Neural crest cell (in vitro differentiated cells): ENCODE measurements at regions not wholly inside any gene's neighbourhood (a gene's known extent, or its start where the extent isn't known, plus 50 kb on each side); places are given as distances from the start of the nearest gene placed in this dataset.

Source experiments
- DNase-seq: peaks from one replicate; pipeline ENCODE4 v3.0.0; 2021; ENCODE audit warnings: low read depth, mixed read lengths, low spot score
- H3K27ac Mint-ChIP-seq: one replicate; pipeline ENCODE4 v1.8.0; 2021; ENCODE audit warnings: mild to moderate bottlenecking, mixed read lengths; ENCODE audit not compliant: unreplicated experiment
- H3K27me3 Mint-ChIP-seq: 2 replicates; pipeline ENCODE4 v1.8.0; 2021; ENCODE audit warnings: low read depth, mild to moderate bottlenecking, mixed read lengths
- H3K36me3 Mint-ChIP-seq: 2 replicates; pipeline ENCODE4 v1.8.0; 2021; ENCODE audit warnings: low read depth, mild to moderate bottlenecking, mixed read lengths
- H3K4me1 Mint-ChIP-seq: 2 replicates; pipeline ENCODE4 v1.8.0; 2021; ENCODE audit warnings: mixed read lengths
- H3K4me3 Mint-ChIP-seq: one replicate; pipeline ENCODE4 v1.8.0; 2021; ENCODE audit warnings: mild to moderate bottlenecking, mixed read lengths
- H3K9me3 Mint-ChIP-seq: 2 replicates; pipeline ENCODE4 v1.8.0; 2021; ENCODE audit warnings: mixed read lengths
- CTCF ChIP-seq: fragments of 200-600 bp; sonication (generic); conservative IDR thresholded peaks from 2 replicates; pipeline ENCODE4 v1.5.0; 2021; ENCODE audit warnings: antibody characterized with exemption, mild to moderate bottlenecking

GRCh38 chr18:37963837-37964236 lies 398.2 kb upstream of the CELF4 start:
- Mint-ChIP-seq H3K9me3 (peaks cover 12% of the 10 kb centered on the region), H3K4me1 (peaks cover 4% of the 10 kb centered on the region), H3K4me3 (no peak overlapping the region), H3K36me3 (no peaks in the 10 kb centered on the region), H3K27me3 (no peaks in the 10 kb centered on the region), H3K27ac (no peak overlapping the region)
- DNase-seq: no peak
- TF ChIP-seq CTCF: no peak

DNA sequence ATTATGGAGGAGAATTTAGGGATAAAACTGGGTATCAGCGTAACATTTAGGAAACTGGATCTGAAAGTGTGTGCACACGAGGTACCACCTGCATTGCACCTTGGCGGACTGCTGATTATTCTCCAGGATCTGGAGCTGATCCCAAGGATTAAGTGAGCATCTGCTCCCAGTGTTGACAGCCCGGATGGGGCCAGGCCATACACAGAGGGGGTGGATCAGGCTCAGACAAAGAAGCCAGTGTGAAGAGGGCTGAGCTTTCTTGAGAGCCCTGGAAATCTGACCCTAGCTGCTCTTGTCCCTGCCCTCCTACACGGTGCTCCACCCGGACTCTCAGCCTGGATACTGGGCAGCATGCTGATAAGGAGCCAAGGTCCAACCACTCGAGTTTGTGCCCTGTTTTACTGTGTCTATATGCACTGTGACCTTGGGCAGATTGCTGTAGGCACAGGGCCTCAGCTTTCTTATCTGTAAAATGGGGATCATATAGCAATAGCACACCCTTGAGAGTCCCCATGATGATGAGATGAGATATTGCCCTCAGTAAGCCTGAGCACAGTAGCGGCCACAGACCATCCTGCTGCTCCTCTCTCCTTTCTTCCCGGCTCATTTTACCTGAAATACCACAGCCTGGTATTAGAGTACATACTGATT lies 396.8 kb upstream of the CELF4 start:
- peaks cover 12% of the 10 kb centered on the region for H3K9me3 Mint-ChIP-seq
- H3K4me1 Mint-ChIP-seq: peaks cover 4% of the 10 kb centered on the region
- DNase-seq: peak; percentile 4
- no peak overlapping the region for H3K4me3 Mint-ChIP-seq
- TF ChIP-seq CTCF: no peak
- H3K36me3 Mint-ChIP-seq: no peaks in the 10 kb centered on the region
- no peaks in the 10 kb centered on the region for H3K27me3 Mint-ChIP-seq
- H3K27ac Mint-ChIP-seq: no peak overlapping the region

DNA sequence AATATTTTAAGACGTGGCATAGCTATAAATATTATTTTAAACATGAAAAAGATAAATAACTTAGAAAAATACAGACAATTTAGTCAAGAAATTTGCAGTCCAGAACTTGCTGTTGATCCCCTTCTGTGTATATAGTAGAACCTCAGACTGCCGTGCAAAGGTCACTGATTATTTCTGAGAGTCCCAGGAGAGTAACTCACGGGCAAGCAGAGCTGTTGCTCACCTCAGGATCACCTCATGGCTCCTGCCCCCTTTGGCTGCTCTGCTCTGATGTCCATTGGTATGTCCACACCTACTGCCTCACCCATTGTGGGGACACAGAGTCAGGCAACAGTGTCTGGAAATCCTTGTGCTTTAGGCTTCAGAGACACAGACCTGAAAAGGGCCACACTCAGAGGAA lies 392.9 kb upstream of the CELF4 start:
- peaks cover 11% of the 10 kb centered on the region for H3K9me3 Mint-ChIP-seq
- H3K36me3 Mint-ChIP-seq: no peaks in the 10 kb centered on the region
- no peak for TF ChIP-seq CTCF
- no peak for DNase-seq
- H3K4me1 Mint-ChIP-seq: peaks cover 4% of the 10 kb centered on the region
- H3K27me3 Mint-ChIP-seq: no peaks in the 10 kb centered on the region
- H3K27ac Mint-ChIP-seq: no peak overlapping the region
- H3K4me3 Mint-ChIP-seq: no peak overlapping the region

DNA sequence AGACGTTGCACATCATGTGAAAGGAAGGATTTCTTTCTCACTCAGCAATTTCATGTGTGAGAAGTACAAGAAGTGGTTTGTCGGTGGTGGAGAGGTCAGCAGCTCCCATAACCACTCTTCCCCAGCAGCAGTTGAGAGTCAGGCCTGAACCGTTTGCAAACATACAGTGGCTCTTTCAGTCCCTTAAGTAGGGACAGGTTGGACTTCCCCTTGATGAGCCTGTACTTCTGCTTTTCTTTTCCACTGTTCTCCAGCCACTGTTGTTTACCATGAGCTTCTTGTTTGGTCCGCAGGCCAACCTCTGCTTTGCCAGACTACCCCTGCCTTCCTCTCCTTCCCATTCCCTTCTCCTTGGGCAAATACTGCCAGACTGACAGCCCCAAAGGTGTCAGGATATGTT lies 391.3 kb upstream of the CELF4 start:
- H3K27ac Mint-ChIP-seq: no peak overlapping the region
- no peaks in the 10 kb centered on the region for H3K27me3 Mint-ChIP-seq
- H3K4me1 Mint-ChIP-seq: peaks cover under 1% of the 10 kb centered on the region
- no peak for DNase-seq
- no peak for TF ChIP-seq CTCF
- H3K36me3 Mint-ChIP-seq: no peaks in the 10 kb centered on the region
- H3K9me3 Mint-ChIP-seq: peaks cover 11% of the 10 kb centered on the region
- H3K4me3 Mint-ChIP-seq: no peak overlapping the region

GRCh38 chr18:37956020-37956419 lies 390.4 kb upstream of the CELF4 start:
- Mint-ChIP-seq H3K4me1 (no peaks in the 10 kb centered on the region), H3K9me3 (peaks cover 11% of the 10 kb centered on the region), H3K4me3 (no peak overlapping the region), H3K27ac (no peak overlapping the region), H3K36me3 (peaks cover 2% of the 10 kb centered on the region), H3K27me3 (no peaks in the 10 kb centered on the region)
- no peak for DNase-seq
- TF ChIP-seq CTCF: no peak

- H3K27me3 Mint-ChIP-seq: no peaks in the 10 kb centered on the region
- H3K36me3 Mint-ChIP-seq: peaks cover 2% of the 10 kb centered on the region
- peaks cover 4% of the 10 kb centered on the region for H3K9me3 Mint-ChIP-seq
- H3K27ac Mint-ChIP-seq: no peak overlapping the region
- no peak for TF ChIP-seq CTCF
- DNase-seq: no peak
- no peak overlapping the region for H3K4me3 Mint-ChIP-seq
- no peaks in the 10 kb centered on the region for H3K4me1 Mint-ChIP-seq
Measured at GRCh38 chr18:37955201-37955600, 389.6 kb upstream of the CELF4 start.
